GM12872 (cell line): ENCODE measurements at regions not wholly inside any gene's neighbourhood (a gene's known extent, or its start where the extent isn't known, plus 50 kb on each side); places are given as distances from the start of the nearest gene placed in this dataset.

ENCODE experiments used
- TF ChIP-seq, protein P1 (sequence below): IDR thresholded peaks from 3 replicates; pipeline ENCODE4 v1.5.1; 2011; ENCODE audit warnings: low read depth, mild to moderate bottlenecking, low read length, moderate library complexity; ENCODE audit not compliant: insufficient read depth

DNA sequence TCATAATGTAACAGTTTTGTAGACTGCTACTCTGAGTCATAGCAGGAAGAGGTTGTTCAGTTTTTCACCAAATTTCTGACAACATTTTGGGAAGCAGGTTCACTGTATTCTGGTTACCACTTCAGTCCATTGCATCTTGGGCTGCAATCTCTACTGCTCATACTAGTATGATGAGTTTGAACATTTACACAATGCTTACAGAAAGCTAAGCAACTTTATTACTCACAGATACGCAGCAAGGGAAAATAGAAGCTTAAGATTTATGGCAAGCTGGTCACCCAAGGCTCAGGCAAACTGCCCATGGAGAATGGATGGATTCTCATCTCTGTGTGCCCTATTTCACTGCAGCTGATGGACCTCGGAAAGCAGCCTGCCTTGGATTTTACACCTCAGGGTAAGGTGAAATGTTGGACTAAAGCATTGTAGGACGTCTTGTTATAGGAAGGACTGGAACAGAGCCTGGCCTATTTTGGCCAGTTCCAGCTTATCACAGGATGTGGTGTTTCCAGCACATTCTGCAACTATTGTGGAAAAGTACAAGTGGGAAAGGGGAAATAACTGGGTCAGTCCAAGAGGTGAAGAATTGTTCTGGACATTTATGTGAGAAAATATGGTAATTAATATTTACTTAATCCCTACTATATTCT, 887.1 kb upstream of the AGA start:
- TF ChIP-seq, protein P1, sequence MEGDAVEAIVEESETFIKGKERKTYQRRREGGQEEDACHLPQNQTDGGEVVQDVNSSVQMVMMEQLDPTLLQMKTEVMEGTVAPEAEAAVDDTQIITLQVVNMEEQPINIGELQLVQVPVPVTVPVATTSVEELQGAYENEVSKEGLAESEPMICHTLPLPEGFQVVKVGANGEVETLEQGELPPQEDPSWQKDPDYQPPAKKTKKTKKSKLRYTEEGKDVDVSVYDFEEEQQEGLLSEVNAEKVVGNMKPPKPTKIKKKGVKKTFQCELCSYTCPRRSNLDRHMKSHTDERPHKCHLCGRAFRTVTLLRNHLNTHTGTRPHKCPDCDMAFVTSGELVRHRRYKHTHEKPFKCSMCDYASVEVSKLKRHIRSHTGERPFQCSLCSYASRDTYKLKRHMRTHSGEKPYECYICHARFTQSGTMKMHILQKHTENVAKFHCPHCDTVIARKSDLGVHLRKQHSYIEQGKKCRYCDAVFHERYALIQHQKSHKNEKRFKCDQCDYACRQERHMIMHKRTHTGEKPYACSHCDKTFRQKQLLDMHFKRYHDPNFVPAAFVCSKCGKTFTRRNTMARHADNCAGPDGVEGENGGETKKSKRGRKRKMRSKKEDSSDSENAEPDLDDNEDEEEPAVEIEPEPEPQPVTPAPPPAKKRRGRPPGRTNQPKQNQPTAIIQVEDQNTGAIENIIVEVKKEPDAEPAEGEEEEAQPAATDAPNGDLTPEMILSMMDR, result no peak

DNA sequence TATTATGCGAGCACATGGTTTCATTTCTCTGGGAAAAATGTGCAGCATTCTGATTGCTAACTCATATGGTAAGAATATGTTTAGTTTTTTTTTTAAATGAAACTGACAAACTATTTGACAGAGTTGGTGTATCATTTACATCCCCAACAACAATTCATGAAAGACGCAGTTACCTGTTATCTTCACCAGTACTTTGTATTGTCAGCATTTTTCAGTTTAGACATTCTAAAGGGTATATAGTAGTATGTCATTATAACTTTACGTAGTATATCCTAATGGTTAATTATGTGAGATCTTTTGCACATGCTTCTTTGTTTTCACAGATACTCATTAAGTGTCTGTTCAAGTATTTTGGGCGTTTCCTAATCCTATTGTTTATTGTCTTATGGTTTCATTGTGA, 891.1 kb upstream of the AGA start:
- TF ChIP-seq, protein P1, result no peak

DNA sequence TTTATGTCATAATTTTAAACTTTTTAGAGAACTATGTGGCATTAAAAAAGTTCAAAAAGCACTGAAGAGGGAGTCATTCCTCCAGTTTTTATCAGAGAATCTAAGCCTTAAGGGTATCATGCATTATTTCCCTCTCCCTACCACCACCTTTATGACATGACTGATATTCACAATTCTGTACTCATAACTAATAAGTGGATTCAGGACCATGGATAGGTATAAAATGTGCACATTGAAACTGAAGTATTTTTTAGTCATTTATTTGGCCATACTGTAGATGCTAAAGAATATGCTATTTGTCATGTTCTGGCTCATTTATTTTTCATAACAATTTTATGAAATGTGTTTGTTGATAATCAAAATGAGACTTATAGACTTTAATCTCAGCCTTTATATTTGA, 897.5 kb upstream of the AGA start:
- TF ChIP-seq, protein P1, result no peak

DNA sequence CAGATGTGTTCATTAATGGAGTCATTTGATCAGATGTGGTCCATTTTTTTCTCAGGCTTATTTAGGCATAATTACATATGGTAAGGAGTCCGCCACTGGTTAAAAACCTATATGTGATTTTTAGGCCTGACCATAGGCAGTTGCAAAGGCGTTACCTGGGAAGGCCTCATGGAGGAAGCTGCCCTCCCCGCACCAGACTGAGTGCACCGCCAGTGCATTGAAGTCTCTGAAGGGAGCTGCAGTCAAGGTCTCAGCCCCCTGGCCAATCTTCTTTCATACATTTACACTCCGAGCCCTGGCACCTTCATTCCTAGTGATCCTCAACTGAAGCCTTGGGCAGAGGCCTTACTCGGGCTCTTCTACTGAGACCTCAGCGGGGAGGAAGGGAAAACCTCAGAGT, 898.2 kb upstream of the AGA start:
- TF ChIP-seq, protein P1, result no peak

DNA sequence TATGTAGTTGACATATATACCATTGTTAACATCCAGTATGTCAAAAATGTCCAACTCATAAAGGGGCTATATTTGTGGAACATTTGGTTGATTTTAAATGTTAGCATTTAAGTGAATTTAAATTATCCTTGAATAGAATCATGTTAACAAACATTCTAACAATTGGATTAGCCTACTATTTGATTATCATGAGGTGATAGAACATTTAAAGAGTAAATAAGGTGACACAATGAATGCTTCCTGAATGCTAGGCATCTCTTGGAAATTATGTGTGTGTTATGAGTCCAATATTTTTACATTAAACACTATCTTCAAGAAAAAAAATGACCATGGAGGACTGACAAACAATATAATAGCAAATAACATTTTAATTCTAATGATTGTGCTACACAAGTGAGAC, 901.9 kb upstream of the AGA start:
- TF ChIP-seq, protein P1, result no peak

DNA sequence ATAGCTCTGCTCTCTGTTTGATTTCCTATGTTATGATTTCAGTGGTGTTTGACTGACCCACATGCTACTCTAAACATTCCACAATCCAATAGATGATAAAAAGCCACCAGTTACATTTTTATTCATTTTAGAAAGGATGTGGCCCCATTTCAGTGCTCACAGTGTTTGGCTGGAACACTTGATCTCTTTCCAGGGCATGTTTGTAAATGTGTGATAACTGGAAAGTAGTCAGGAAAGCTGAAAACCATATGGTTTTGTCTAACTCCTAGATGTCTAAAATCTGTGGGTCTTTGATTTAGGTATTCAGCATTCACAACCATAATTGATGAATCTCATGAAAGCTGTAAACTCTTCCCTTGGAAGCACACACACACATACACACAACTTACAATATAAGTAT, 904.9 kb upstream of the AGA start:
- TF ChIP-seq, protein P1, result no peak

DNA sequence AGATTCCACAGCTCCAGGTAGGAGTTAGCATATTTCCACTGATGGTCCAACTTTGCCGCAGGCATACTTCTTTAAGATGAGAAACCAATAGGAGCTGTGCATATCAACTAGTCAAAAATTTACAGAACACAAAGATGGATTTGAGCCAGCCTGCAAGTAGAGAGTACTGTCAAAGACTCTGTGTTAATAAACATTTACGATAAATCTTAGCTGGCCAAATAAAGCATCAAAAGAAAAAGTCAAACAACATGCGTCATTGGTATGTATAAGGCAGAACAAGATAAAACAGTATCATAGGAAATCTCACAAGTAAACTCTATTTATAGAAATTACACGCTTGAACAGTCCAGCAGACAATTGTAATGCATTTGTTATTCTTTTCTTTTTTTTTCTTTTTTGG, 907.4 kb upstream of the AGA start:
- TF ChIP-seq, protein P1, result no peak
